Upper lobe of right lung (tissue), 1 donor: ENCODE measurements at regions not wholly inside any gene's neighbourhood (a gene's known extent, or its start where the extent isn't known, plus 50 kb on each side); places are given as distances from the start of the nearest gene placed in this dataset.

ENCODE experiments used
- ATAC-seq: fragments of 200-7000 bp; cut with Tn5 transposase; one replicate; pipeline ENCODE4 v1.9.1; 2020; ENCODE audit warnings: mild to moderate bottlenecking, moderate library complexity
- DNase-seq: peaks from one replicate; pipeline ENCODE4 v3.0.0-alpha.2; 2020
- H3K27ac ChIP-seq: fragments of 200-600 bp; one replicate; pipeline ENCODE4 v1.8.0; 2022
- H3K27me3 ChIP-seq: fragments of 200-600 bp; one replicate; pipeline ENCODE4 v1.8.0; 2022; ENCODE audit warnings: mild to moderate bottlenecking
- H3K36me3 ChIP-seq: fragments of 200-600 bp; one replicate; pipeline ENCODE4 v1.8.0; 2022
- H3K4me1 ChIP-seq: fragments of 200-600 bp; one replicate; pipeline ENCODE4 v1.8.0; 2022
- H3K4me3 ChIP-seq: fragments of 200-600 bp; one replicate; pipeline ENCODE4 v1.8.0; 2022; ENCODE audit warnings: mild to moderate bottlenecking
- H3K9me3 ChIP-seq: fragments of 200-600 bp; one replicate; pipeline ENCODE4 v1.8.0; 2022
- intact Hi-C: fragments of 100-400 bp; cut with DNase I; formaldehyde crosslinking; loops from one replicate; pipeline ENCODE4 v1.11.0; 2022
- TF ChIP-seq, protein P1 (sequence below): fragments of 200-600 bp; IDR thresholded peaks from one replicate; pipeline ENCODE4 v1.8.0; 2022; ENCODE audit warnings: antibody characterized with exemption
- donor health status: DM: no; HTN: yes; CAD: no; lungs with severe emphysema.

DNA sequence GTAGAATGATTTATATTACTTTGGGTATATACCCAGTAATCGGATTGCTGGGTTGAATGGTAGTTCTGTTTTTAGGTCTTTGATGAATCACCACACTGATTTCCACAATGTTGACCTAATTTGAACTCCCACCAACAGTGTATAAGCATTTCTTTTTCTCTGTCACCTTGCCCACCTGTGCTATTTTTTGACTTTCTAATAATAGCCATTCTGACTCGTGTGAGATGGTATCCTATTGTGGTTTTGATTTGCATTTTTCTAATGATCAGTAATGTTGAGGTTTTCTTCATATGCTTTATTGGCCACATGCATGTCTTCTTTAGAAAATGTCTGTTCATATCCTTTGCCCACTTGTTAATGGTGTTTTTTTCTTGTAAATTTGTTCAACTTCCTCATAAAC lies 340.8 kb downstream of the PLOD2 start:
- intact Hi-C loops = no loop called here
- Histone ChIP-seq H3K27me3 (no peaks in the 10 kb centered on the region), H3K4me1 (no peaks in the 10 kb centered on the region), H3K4me3 (no peak overlapping the region), H3K27ac (no peak overlapping the region), H3K9me3 (no peaks in the 10 kb centered on the region), H3K36me3 (no peaks in the 10 kb centered on the region)
- ATAC-seq (no peak), DNase-seq (no peak)
- TF ChIP-seq, protein P1, sequence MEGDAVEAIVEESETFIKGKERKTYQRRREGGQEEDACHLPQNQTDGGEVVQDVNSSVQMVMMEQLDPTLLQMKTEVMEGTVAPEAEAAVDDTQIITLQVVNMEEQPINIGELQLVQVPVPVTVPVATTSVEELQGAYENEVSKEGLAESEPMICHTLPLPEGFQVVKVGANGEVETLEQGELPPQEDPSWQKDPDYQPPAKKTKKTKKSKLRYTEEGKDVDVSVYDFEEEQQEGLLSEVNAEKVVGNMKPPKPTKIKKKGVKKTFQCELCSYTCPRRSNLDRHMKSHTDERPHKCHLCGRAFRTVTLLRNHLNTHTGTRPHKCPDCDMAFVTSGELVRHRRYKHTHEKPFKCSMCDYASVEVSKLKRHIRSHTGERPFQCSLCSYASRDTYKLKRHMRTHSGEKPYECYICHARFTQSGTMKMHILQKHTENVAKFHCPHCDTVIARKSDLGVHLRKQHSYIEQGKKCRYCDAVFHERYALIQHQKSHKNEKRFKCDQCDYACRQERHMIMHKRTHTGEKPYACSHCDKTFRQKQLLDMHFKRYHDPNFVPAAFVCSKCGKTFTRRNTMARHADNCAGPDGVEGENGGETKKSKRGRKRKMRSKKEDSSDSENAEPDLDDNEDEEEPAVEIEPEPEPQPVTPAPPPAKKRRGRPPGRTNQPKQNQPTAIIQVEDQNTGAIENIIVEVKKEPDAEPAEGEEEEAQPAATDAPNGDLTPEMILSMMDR = no peak

DNA sequence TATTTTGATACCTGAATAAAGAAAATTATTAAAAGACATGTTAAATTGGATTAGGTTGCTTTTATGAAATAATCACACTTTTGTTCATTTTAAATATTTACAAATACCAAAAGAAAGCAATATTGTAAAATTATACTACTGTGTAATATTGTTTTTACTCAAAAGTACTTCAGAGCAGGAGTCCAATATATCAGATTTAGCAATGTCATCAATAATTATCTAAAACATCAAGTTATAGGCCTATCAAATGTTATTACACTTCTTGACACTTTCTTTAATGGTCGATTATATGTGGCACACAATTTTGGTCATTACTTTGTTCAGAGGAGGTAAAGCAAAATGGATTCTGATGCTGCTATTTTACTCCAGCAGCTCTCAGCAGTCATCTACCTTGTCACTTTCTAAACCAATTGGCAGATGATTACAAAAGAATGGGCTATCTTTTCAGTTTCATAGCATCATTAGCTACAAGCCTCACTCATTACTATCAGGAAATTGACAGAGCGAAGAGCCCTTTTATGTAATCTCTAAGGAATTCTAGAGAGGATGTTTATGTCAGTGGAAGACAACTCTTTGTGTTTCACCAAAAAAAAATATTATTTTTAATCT lies 318.6 kb downstream of the PLOD2 start:
- no peak overlapping the region for H3K4me3 ChIP-seq
- no peaks in the 10 kb centered on the region for H3K27me3 ChIP-seq
- DNase-seq (no peak), ATAC-seq (no peak)
- intact Hi-C loops = no loop called here
- no peaks in the 10 kb centered on the region for H3K9me3 ChIP-seq
- H3K27ac ChIP-seq = no peak overlapping the region
- no peaks in the 10 kb centered on the region for H3K4me1 ChIP-seq
- H3K36me3 ChIP-seq = no peaks in the 10 kb centered on the region
- TF ChIP-seq, protein P1 = no peak

DNA sequence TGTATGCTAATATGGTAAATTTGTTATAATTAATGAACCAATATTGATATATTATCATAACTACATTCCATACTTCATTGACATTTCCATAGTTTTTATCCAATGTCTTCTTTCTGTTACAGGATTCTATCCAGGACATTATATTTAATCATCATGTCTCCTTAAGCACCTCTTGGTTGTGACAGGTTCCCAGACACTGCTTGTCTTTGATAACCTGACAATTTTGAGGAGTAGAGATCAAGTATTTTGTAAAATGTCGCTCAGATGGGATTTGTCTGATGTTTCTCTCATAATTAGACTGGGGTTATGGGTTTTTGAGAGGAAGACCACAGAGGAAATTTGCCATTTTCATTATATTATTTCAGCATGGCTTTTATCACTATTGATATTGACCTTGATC lies 317.4 kb downstream of the PLOD2 start:
- Histone ChIP-seq H3K27ac (no peak overlapping the region), H3K4me1 (no peaks in the 10 kb centered on the region), H3K36me3 (no peaks in the 10 kb centered on the region), H3K4me3 (no peak overlapping the region), H3K27me3 (no peaks in the 10 kb centered on the region), H3K9me3 (no peaks in the 10 kb centered on the region)
- intact Hi-C loops = no loop called here
- ATAC-seq (no peak), DNase-seq (no peak)
- TF ChIP-seq, protein P1 = no peak

DNA sequence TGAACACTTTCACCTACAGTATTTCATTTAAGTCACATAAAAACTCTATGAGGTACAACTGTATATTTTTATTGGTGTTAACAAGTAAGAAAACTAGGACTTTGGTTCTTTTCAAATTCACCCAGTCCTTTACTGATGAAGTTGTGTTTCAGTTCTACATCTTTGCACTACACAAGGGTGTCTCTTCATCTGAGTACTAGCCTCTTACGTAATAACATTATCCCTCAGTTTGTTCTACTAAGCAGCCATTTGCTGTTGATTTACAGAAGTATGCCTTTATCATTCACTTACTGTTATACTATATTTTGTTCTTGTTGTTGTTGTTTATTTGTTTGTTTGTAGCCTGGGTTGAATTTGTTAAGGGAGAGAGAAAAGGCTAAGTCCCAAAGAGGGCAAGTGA lies 311.9 kb downstream of the PLOD2 start:
- Histone ChIP-seq H3K36me3 (no peaks in the 10 kb centered on the region), H3K4me3 (no peak overlapping the region), H3K27me3 (no peaks in the 10 kb centered on the region), H3K4me1 (no peaks in the 10 kb centered on the region), H3K27ac (no peak overlapping the region), H3K9me3 (no peaks in the 10 kb centered on the region)
- no peak for ATAC-seq
- TF ChIP-seq, protein P1 = no peak
- DNase-seq = no peak
- intact Hi-C loops = no loop called here

DNA sequence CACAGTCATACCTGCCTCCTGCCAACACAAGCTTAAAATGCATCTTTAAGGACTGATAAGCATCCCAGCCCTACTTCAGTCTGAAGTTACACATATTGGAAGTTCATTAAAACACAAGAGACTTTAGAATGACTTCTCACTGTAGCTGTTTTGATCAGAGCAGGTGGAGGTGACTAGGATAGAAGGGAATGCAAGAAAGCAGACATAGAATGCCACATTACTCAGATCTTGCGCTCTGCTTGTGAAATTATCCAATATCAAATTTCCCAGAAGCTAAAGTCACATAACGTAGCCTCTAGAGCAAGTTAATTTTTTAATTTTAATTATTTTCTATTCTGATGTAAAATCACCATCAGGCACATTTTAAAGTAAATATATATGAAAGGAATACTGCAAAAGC lies 306.5 kb downstream of the PLOD2 start:
- intact Hi-C loops = no loop called here

More for the DNA sequence above, 306.5 kb downstream of the PLOD2 start:
- H3K9me3 ChIP-seq = no peaks in the 10 kb centered on the region
- DNase-seq (no peak), ATAC-seq (no peak)
- TF ChIP-seq, protein P1 = no peak
- no peak overlapping the region for H3K4me3 ChIP-seq
- no peaks in the 10 kb centered on the region for H3K36me3 ChIP-seq
- H3K4me1 ChIP-seq = no peaks in the 10 kb centered on the region
- no peak overlapping the region for H3K27ac ChIP-seq
- H3K27me3 ChIP-seq = no peaks in the 10 kb centered on the region
